SHP77 treated with DMSO at 0.1 percent for 48 hours (cell line): ENCODE measurements at regions not wholly inside any gene's neighbourhood (a gene's known extent, or its start where the extent isn't known, plus 50 kb on each side); places are given as distances from the start of the nearest gene placed in this dataset.

ENCODE experiments used
- DNase-seq: peaks from one replicate; lab custom pipeline; 2025; lab: John Stamatoyannopoulos, UW

GRCh38 chr14:27091973-27092372, 494.1 kb upstream of the NOVA1 start:
- DNase-seq = no peak

GRCh38 chr14:27096091-27096490, 498.3 kb upstream of the NOVA1 start:
- no peak for DNase-seq

- DNase-seq = no peak
Measured at GRCh38 chr14:27098451-27098850, 500.6 kb upstream of the NOVA1 start.

- no peak for DNase-seq
Measured at GRCh38 chr14:27114180-27114579, 516.3 kb upstream of the NOVA1 start.

GRCh38 chr14:27123162-27123561, 525.3 kb upstream of the NOVA1 start:
- DNase-seq = no peak

GRCh38 chr14:27127838-27128237, 530.0 kb upstream of the NOVA1 start:
- no peak for DNase-seq

GRCh38 chr14:27134200-27134599, 536.4 kb upstream of the NOVA1 start:
- no peak for DNase-seq

- DNase-seq = no peak
Measured at GRCh38 chr14:27145170-27145569, 547.3 kb upstream of the NOVA1 start.

- no peak for DNase-seq
Measured at GRCh38 chr14:27148143-27148542, 550.3 kb upstream of the NOVA1 start.

- DNase-seq = no peak
Measured at GRCh38 chr14:27164139-27164538, 566.3 kb upstream of the NOVA1 start.

- DNase-seq = no peak
Measured at GRCh38 chr14:27175489-27175888, 577.7 kb upstream of the NOVA1 start.

- no peak for DNase-seq
Measured at GRCh38 chr14:27181333-27181732, 583.5 kb upstream of the NOVA1 start.

GRCh38 chr14:27184427-27184826, 586.6 kb upstream of the NOVA1 start:
- no peak for DNase-seq

GRCh38 chr14:27186048-27186447, 588.2 kb upstream of the NOVA1 start:
- DNase-seq = no peak

- no peak for DNase-seq
Measured at GRCh38 chr14:27187136-27187535, 589.3 kb upstream of the NOVA1 start.

GRCh38 chr14:27190296-27190695, 592.5 kb upstream of the NOVA1 start:
- DNase-seq = no peak

- DNase-seq = no peak
Measured at GRCh38 chr14:27199272-27199671, 601.4 kb upstream of the NOVA1 start.

GRCh38 chr14:27205036-27205435, 607.2 kb upstream of the NOVA1 start:
- no peak for DNase-seq

GRCh38 chr14:27211741-27212140, 613.9 kb upstream of the NOVA1 start:
- no peak for DNase-seq

GRCh38 chr14:27222671-27223070, 624.8 kb upstream of the NOVA1 start:
- DNase-seq = no peak

GRCh38 chr14:27223906-27224305, 626.1 kb upstream of the NOVA1 start:
- no peak for DNase-seq

GRCh38 chr14:27228053-27228452, 630.2 kb upstream of the NOVA1 start:
- no peak for DNase-seq

- DNase-seq = no peak
Measured at GRCh38 chr14:27234331-27234730, 636.5 kb upstream of the NOVA1 start.

- DNase-seq = no peak
Measured at GRCh38 chr14:27236601-27237000, 638.8 kb upstream of the NOVA1 start.

- DNase-seq = no peak
Measured at GRCh38 chr14:27242874-27243273, 645.0 kb upstream of the NOVA1 start.
